ENCODE measurements at regions not wholly inside any gene's neighbourhood (a gene's known extent, or its start where the extent isn't known, plus 50 kb on each side); places are given as distances from the start of the nearest gene placed in this dataset.

DNA sequence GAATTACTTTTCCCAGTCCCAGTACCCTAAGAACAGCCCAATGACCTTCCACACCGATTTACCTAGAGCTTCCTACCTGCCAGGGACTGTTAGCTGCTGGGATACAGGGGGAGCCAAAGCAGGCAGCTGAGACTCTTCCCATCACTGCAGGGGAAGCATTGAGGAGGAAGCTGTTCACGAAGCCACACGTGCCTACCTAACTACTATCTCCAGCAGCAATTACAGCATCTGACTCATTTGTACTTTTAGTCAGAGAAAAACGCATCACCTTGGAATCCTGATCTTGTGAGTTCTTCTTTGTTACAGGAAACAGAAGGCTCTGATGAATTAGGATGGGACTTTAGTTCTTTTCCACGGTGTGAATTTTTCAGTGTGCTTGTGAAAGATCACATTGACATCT lies 113.7 kb upstream of the DHX40 start:
- H3K4me1 Mint-ChIP-seq, result no peaks in the 10 kb centered on the region
- ATAC-seq, result no peak
- H3K36me3 Mint-ChIP-seq, result no peaks in the 10 kb centered on the region
- H3K9me3 Mint-ChIP-seq, result no peaks in the 10 kb centered on the region
- no peak overlapping the region for H3K4me3 Mint-ChIP-seq
- no peak overlapping the region for H3K27ac Mint-ChIP-seq
- no peak for DNase-seq (ENCODE audit: low spot score in 2 of 2)

DNA sequence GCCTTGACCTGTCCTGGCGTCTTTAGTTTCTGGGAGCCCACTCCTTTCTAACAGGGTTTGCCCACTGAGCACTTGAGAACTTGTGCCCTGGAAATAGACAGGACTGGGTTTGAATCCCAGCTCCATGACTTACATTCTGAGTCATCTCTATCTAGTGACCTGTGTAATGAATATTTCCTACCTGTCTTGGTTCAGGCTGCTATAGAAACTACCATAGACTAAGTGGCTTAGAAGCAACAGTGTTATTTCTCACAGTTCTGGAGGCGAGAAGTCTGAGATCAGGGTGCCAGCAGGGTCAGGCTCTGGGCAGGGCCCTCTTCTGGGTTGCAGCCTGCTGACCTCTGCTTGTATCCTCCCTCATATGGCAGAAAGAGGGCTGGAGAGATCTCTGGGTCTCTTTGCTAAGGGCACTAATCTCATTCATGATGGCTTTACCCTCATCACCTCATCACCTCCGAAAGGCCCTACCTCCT lies 110.7 kb upstream of the DHX40 start:
- H3K4me1 Mint-ChIP-seq, result no peaks in the 10 kb centered on the region
- H3K36me3 Mint-ChIP-seq, result no peaks in the 10 kb centered on the region
- no peak overlapping the region for H3K27ac Mint-ChIP-seq
- ATAC-seq (no peak), DNase-seq (ENCODE audit: low spot score in 2 of 2) (no peak)
- H3K9me3 Mint-ChIP-seq, result no peaks in the 10 kb centered on the region
- H3K4me3 Mint-ChIP-seq, result no peak overlapping the region

DNA sequence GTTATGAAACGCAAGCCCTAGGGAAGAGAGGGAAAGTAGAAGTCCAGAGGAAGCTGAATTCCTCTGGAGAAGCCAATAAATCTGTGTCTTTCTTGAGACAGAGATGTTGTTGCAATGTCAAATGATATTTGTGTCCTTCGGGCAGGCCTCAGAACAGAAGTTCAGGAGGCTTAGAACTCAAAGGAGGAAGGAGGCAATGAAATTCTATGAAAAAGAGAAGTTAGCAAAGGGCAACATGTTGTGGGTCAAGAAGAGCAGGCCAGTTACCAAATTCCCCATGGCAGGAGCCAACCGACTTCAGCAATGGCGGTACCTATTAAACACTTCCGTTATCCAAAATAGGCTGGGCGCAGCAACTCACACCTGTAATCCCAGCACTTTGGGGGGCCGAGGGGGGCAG lies 109.0 kb upstream of the DHX40 start:
- no peaks in the 10 kb centered on the region for H3K36me3 Mint-ChIP-seq
- no peak overlapping the region for H3K4me3 Mint-ChIP-seq
- no peaks in the 10 kb centered on the region for H3K4me1 Mint-ChIP-seq
- H3K27ac Mint-ChIP-seq, result no peak overlapping the region
- DNase-seq (ENCODE audit: low spot score in 2 of 2) (no peak), ATAC-seq (no peak)
- no peaks in the 10 kb centered on the region for H3K9me3 Mint-ChIP-seq

DNA sequence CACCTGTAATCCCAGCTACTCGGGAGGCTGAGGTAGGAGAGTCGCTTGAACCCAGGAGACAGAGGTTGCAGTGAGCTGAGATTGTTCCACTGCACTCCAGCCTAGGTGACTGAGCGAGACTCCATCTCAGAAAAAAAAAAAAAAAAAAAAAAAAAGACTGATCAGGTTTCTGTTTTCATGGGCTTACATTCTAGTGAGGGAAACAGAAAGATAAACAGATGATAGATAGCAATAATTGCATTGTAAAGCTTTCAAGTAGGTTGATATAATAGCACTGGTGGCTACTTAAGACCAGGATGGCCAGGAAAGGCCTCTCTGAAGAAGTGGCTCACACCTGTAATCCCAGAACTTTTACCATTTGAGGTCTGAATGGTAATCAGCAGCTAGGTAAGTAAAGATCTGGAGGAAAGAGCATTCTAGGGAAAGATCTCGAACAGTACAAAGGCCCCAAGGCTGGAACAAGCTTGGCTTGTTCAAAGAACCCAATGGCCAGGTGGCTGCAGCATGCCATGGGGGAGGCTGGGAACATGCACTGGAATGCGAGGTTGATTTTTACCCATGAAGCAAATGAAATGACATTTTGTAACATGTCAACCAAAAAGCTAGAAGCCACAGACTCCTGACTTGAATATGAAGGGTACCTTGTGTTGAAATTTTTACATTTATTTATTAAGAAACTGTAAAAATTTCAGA lies 108.3 kb upstream of the DHX40 start:
- Mint-ChIP-seq H3K4me3 (no peak overlapping the region), H3K27ac (no peak overlapping the region), H3K9me3 (no peaks in the 10 kb centered on the region), H3K36me3 (no peaks in the 10 kb centered on the region), H3K4me1 (no peaks in the 10 kb centered on the region)
- ATAC-seq (no peak), DNase-seq (ENCODE audit: low spot score in 2 of 2) (no peak)

DNA sequence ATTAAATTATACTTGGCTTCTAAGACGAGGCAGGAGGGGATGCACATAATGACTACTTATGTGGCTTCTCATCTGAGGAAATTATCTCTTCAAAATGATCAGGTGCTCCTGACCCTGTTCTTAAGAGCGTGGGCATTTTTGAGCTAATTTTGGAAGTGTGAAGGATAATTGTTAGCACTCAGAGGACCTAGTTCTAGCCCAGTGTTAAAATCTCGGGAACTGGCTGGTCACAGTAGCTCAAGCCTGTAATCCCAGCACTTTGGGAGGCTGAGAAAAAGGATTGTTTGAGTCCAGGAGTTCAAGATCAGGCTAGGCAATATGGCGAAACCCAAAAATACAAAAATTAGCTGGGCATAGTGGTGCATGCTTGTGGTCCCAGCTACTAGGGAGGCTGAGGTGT lies 103.0 kb upstream of the DHX40 start:
- H3K4me3 Mint-ChIP-seq, result no peak overlapping the region
- H3K27ac Mint-ChIP-seq, result no peak overlapping the region
- no peaks in the 10 kb centered on the region for H3K4me1 Mint-ChIP-seq
- DNase-seq (ENCODE audit: low spot score in 2 of 2) (no peak), ATAC-seq (no peak)
- no peaks in the 10 kb centered on the region for H3K36me3 Mint-ChIP-seq
- no peaks in the 10 kb centered on the region for H3K9me3 Mint-ChIP-seq

DNA sequence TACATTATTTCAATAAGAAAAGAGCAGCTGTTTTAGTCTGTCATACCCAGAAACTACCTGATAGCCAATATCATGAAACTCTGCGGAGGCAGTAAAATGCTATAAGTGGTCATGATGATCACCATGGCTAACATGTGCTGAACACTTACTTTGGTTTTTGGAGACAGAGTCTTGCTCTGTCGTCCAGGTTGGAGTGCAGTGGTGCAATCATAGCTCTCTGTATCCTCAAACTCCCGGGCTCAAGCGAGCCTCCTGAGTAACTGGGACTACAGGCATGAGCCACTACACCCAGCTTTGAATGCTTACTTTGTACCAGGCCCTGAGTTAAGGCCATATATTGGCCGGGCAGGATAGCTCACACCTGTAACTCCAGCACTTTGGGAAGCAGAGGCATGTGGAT lies 101.2 kb upstream of the DHX40 start:
- no peak overlapping the region for H3K27ac Mint-ChIP-seq
- no peak for ATAC-seq

DNA sequence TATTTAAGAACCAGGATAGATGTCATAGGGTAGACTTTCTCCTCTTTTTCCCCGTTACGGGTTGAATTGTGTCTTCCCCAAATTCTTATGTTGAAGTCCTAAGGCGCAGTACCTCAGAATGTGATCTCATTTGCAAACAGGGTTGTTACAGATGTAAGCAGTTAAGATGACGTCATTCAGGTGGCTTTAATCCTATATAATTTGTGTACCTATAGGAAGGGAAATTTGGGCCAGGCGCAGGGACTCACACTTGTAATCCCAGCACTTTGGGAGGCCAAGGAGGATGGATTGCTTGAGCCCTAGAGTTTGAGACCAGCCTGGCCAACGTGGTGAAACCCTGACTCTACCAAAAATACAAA lies 99.5 kb upstream of the DHX40 start:
- H3K4me3 Mint-ChIP-seq, result no peak overlapping the region
- H3K9me3 Mint-ChIP-seq, result no peaks in the 10 kb centered on the region
- H3K36me3 Mint-ChIP-seq, result no peaks in the 10 kb centered on the region
- no peak overlapping the region for H3K27ac Mint-ChIP-seq
- peaks cover 23% of the 10 kb centered on the region for H3K4me1 Mint-ChIP-seq
- DNase-seq (ENCODE audit: low spot score in 2 of 2) (no peak), ATAC-seq (no peak)

More for the DNA sequence above, 101.2 kb upstream of the DHX40 start:
- no peak for DNase-seq (ENCODE audit: low spot score in 2 of 2)
- no peaks in the 10 kb centered on the region for H3K36me3 Mint-ChIP-seq
- H3K4me3 Mint-ChIP-seq, result no peak overlapping the region
- H3K4me1 Mint-ChIP-seq, result peaks cover 17% of the 10 kb centered on the region
- no peaks in the 10 kb centered on the region for H3K9me3 Mint-ChIP-seq

DNA sequence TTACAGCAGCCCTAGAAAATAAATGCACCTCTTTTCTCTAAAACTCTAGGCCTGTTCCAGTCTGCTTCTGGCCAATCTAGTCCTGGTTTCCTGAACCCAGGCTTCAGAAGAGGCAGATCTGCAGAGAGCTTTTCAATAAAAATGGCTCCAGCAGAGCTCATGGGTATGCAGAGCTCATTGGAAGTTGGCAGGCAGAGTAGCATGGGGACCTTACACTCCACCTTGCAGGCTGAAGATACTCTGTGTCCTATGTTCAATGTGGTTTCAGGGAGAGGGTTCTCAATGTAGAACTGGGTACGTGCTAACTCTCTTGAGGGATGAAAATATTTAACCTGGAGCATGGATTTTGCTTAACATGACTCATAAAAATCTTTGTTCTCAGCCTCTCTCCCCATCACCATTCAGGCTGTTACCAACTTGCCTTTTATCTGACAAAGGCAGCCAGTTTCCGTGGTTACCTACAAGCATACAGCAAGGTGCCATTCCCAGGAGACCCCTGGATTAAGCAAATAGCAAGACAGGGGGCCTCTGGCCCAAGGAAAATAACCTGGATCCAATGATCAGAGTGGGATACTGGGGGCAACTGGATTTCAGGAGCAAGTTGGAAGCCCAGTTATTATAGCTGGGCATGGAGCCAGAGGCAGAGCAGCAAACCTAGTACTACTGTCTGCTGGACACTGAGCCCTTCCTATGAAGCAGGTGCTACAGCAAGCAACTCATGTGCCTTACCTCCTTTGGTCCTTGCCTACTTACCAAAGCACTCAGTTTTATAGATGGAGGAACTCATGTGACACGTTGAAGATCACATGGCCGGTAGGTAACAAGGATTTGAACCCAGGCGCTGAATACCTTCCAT lies 98.2 kb upstream of the DHX40 start:
- Mint-ChIP-seq H3K36me3 (no peaks in the 10 kb centered on the region), H3K9me3 (no peaks in the 10 kb centered on the region)
- no peak for ATAC-seq

DNA sequence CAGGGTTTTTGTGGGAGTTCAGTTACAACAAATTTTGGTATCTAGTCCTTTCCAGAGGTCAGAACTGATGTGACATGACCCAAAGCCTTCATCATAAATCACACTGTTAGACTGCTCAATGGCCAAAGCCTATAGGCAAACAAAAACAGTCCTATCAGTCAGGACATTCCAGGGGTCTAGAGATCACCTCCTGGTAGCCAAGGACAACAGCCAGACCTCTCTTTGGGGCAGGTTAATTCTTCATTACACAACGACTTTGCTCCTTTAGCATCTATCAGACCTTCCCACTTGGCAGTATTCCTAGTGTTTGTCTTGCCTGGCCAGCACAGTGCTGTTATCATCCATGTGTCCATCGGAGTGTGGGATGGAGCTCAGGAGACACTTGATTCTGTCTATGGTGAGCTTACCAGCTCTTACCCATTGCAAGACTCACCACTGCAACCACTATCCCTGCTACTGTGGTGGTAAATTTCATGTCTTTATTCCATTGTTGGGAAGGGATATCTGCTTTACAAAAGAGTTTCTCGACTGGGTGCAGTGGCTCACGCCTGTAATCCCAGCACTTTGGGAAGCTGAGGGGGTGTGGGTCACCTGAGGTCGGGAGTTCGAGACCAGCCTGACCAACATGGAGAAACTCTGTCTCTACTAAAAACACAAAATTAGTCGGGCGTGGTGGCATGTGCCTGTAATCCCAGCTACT lies 95.5 kb upstream of the DHX40 start:
- Mint-ChIP-seq H3K27ac (no peak overlapping the region), H3K9me3 (no peaks in the 10 kb centered on the region), H3K4me3 (no peak overlapping the region), H3K36me3 (no peaks in the 10 kb centered on the region), H3K4me1 (peaks cover 27% of the 10 kb centered on the region)
- DNase-seq (ENCODE audit: low spot score in 2 of 2), result no peak
- no peak for ATAC-seq

More for the DNA sequence above, 98.2 kb upstream of the DHX40 start:
- no peak for DNase-seq (ENCODE audit: low spot score in 2 of 2)
- peaks cover 27% of the 10 kb centered on the region for H3K4me1 Mint-ChIP-seq
- H3K4me3 Mint-ChIP-seq, result no peak overlapping the region
- H3K27ac Mint-ChIP-seq, result no peak overlapping the region

DNA sequence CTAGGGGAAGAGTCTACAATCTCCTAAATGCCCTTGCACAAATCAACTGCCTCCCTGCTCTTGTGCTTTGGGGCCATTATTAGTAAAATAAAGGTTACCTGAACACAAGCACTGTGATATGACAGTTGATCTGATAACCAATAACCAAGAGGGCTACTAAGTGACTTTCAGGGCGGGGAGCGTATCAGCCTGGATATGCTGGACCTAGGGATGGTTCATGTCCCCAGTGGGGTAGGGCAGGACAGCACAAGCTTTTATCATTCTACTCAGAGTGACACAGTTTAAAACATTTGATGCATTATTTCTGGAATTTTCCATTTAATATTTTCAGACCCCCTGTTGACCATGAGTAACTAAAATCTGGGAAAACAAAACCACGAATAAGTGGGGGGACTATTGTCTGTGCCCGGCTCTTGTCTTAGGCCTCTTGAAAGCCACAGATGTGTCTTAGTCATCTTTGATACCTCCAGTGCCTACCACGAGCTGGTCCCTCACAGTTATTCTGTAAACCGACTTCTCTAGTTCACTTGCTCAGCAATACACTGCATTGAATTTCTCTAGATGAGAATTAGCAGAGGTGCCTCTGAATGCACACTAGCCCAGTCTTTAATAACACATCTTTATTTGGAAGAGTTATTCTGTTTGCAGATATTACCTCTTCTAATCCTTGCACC lies 94.6 kb upstream of the DHX40 start:
- H3K36me3 Mint-ChIP-seq, result no peaks in the 10 kb centered on the region
- H3K4me1 Mint-ChIP-seq, result peaks cover 27% of the 10 kb centered on the region
- ATAC-seq, result peak; percentile 67
- H3K9me3 Mint-ChIP-seq, result no peaks in the 10 kb centered on the region
- H3K4me3 Mint-ChIP-seq, result no peak overlapping the region
- DNase-seq (ENCODE audit: low spot score in 2 of 2), result no peak
- H3K27ac Mint-ChIP-seq, result peak overlapping the region; percentile 20

DNA sequence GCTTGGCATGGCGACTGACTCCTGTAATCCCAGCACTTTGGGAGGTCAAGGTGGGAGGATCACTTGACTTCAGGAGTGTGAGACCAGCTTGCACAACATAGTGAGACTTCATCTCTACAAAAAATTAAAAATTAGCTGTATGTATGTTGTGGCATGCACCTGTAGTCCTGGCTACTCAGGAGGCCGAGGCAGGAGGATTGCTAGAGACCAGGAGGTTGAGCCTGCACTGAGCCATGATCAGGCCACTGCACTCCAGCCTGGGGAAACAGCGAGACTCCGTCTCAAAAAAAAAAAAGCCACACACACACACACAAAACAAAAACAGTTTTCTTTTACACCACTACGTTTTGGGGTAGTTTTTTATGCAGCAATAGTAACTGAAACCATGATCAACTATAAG lies 89.0 kb upstream of the DHX40 start:
- Mint-ChIP-seq H3K27ac (no peak overlapping the region), H3K36me3 (no peaks in the 10 kb centered on the region), H3K9me3 (no peaks in the 10 kb centered on the region), H3K4me1 (no peaks in the 10 kb centered on the region), H3K4me3 (no peak overlapping the region)
- ATAC-seq (no peak), DNase-seq (ENCODE audit: low spot score in 2 of 2) (no peak)

DNA sequence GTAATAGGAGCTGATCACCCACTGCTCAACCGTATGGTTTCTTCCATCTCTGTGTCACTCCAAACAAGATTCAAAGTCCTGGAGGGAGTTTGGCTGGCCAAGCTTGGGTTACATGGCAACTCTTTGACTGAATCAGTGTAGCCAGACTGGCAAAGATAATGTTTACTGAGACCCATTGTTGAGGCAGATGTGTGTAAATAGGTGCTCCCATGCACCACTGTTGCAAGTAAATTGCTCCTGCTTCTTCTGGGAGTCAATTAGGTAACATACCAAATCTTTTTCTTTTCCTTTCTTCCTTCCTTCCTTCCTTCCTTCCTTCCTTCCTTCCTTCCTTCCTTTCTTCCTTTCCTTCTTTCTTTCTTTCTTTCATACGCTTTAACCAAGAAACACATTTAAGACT lies 86.3 kb upstream of the DHX40 start:
- DNase-seq (ENCODE audit: low spot score in 2 of 2) (no peak), ATAC-seq (no peak)
- Mint-ChIP-seq H3K9me3 (no peaks in the 10 kb centered on the region), H3K4me1 (no peaks in the 10 kb centered on the region), H3K4me3 (no peak overlapping the region), H3K36me3 (no peaks in the 10 kb centered on the region), H3K27ac (no peak overlapping the region)

DNA sequence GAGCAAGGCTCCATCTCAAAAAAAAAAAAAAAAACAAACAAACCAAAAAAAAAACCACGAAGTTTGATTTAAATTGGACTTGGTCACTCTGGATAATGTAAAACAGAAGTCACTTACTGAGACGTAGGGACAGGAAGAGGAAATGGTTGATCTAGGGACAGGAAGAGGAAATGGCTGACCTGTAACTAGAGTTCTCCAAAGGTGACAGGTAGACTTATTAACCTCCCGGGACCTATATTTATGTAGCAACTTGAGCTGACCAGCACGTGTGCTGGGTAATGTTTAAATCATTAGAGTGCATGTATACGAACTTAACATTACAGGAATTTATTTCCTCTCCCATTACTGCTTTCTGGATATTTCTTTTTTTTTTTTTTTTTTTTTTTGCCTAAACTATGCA lies 81.5 kb upstream of the DHX40 start:
- ATAC-seq (no peak), DNase-seq (ENCODE audit: low spot score in 2 of 2) (no peak)
- no peaks in the 10 kb centered on the region for H3K36me3 Mint-ChIP-seq
- no peaks in the 10 kb centered on the region for H3K9me3 Mint-ChIP-seq
- H3K4me3 Mint-ChIP-seq, result no peak overlapping the region
- no peak overlapping the region for H3K27ac Mint-ChIP-seq
- H3K4me1 Mint-ChIP-seq, result no peaks in the 10 kb centered on the region

DNA sequence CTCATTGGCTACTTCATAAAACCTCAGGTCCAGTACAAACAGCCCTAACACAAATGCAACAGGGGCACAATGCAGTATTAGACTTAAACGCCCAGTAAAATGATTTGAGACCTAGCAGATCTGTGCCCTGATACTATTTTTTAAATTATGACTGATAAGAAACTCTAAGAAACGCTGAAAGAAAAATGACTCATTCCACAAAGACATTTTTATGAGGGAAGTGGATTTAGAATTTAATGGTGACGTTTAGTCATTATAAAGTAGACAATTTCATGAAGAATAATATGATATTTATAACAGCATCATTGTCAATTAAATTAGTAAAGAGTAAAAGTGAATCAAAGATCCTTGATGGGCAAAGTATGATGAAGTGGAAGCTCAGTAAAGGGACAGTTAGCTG lies 80.4 kb upstream of the DHX40 start:
- DNase-seq (ENCODE audit: low spot score in 2 of 2) (no peak), ATAC-seq (no peak)
- no peaks in the 10 kb centered on the region for H3K4me1 Mint-ChIP-seq
- no peak overlapping the region for H3K4me3 Mint-ChIP-seq
- H3K27ac Mint-ChIP-seq, result no peak overlapping the region
- H3K9me3 Mint-ChIP-seq, result no peaks in the 10 kb centered on the region
- no peaks in the 10 kb centered on the region for H3K36me3 Mint-ChIP-seq

DNA sequence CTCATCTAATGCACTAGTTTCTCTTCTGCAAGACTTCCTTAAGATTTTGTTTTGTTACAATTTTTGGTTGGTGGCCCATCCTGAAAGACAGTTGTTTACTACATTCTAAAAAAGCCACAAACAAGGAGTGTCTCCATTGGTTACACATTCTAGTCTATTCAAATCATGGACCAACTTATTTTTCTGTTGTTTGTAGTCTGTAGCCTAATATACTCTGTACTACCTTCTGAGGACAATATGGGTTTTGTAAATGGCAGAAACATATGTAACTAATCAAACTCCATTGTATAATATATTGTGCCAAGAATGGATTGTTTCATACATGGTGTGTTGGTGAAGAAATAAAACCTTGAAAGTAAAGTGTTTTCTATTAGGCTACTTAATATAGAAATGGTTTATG lies 79.5 kb upstream of the DHX40 start:
- no peak for DNase-seq (ENCODE audit: low spot score in 2 of 2)
- Mint-ChIP-seq H3K36me3 (no peaks in the 10 kb centered on the region), H3K27ac (no peak overlapping the region), H3K4me3 (no peak overlapping the region), H3K4me1 (no peaks in the 10 kb centered on the region), H3K9me3 (no peaks in the 10 kb centered on the region)
- ATAC-seq, result no peak

All from stimulated activated effector memory CD8-positive, alpha-beta T cell treated with anti-CD3 and anti-CD28 coated beads, Interleukin-12 subunit alpha, Interleukin-12 subunit beta, amount 100 ng/mL, for 72 hours (primary cell).